HG03342 (cell line): ENCODE measurements at regions not wholly inside any gene's neighbourhood (a gene's known extent, or its start where the extent isn't known, plus 50 kb on each side); places are given as distances from the start of the nearest gene placed in this dataset.

ENCODE experiments used
- ATAC-seq: cut with Tn5 transposase; IDR thresholded peaks from one replicate; pipeline ENCODE4 v1.9.1; 2021; ENCODE audit warnings: mild to moderate bottlenecking, moderate library complexity; ENCODE audit not compliant: unreplicated experiment

- no peak for ATAC-seq
Observed at GRCh38 chr10:36506261-36506660, 619.1 kb upstream of the ANKRD30A start.

- ATAC-seq = no peak
Observed at GRCh38 chr10:36504758-36505157, 620.6 kb upstream of the ANKRD30A start.

GRCh38 chr10:36500266-36500665, 625.1 kb upstream of the ANKRD30A start:
- no peak for ATAC-seq

GRCh38 chr10:36499693-36500092, 625.7 kb upstream of the ANKRD30A start:
- no peak for ATAC-seq

GRCh38 chr10:36496758-36497157, 628.6 kb upstream of the ANKRD30A start:
- no peak for ATAC-seq

GRCh38 chr10:36494371-36494770, 631.0 kb upstream of the ANKRD30A start:
- ATAC-seq = no peak

GRCh38 chr10:36493516-36493880, 631.9 kb upstream of the ANKRD30A start:
- no peak for ATAC-seq

- ATAC-seq = no peak
Observed at GRCh38 chr10:36492590-36493515, 632.5 kb upstream of the ANKRD30A start.

- ATAC-seq = no peak
Observed at GRCh38 chr10:36491926-36492325, 633.5 kb upstream of the ANKRD30A start.

GRCh38 chr10:36489611-36490228, 635.7 kb upstream of the ANKRD30A start:
- ATAC-seq = no peak

- no peak for ATAC-seq
Observed at GRCh38 chr10:36489181-36489580, 636.2 kb upstream of the ANKRD30A start.

GRCh38 chr10:36488579-36488978, 636.8 kb upstream of the ANKRD30A start:
- ATAC-seq = no peak

- no peak for ATAC-seq
Observed at GRCh38 chr10:36479073-36479472, 646.3 kb upstream of the ANKRD30A start.

- no peak for ATAC-seq
Observed at GRCh38 chr10:36476399-36476798, 649.0 kb upstream of the ANKRD30A start.

- ATAC-seq = no peak
Observed at GRCh38 chr10:36475746-36476145, 649.7 kb upstream of the ANKRD30A start.

GRCh38 chr10:36474456-36474855, 650.9 kb upstream of the ANKRD30A start:
- ATAC-seq = no peak

GRCh38 chr10:36473122-36473521, 652.3 kb upstream of the ANKRD30A start:
- ATAC-seq = no peak

GRCh38 chr10:36469585-36469984, 655.8 kb upstream of the ANKRD30A start:
- ATAC-seq = no peak

- ATAC-seq = no peak
Observed at GRCh38 chr10:36468620-36469019, 656.8 kb upstream of the ANKRD30A start.

- no peak for ATAC-seq
Observed at GRCh38 chr10:36465604-36466379, 659.6 kb upstream of the ANKRD30A start.

- ATAC-seq = no peak
Observed at GRCh38 chr10:36464291-36464690, 661.1 kb upstream of the ANKRD30A start.

GRCh38 chr10:36463390-36463789, 662.0 kb upstream of the ANKRD30A start:
- ATAC-seq = no peak
